CD14-positive monocyte (primary cell): ENCODE measurements at regions not wholly inside any gene's neighbourhood (a gene's known extent, or its start where the extent isn't known, plus 50 kb on each side); places are given as distances from the start of the nearest gene placed in this dataset.

Experiments used
- DNase-seq, 3 donors: peaks; one replicate each; pipeline ENCODE4 v3.0.0-alpha.2; 2011 to 2022
- H2AFZ ChIP-seq: 2 replicates; pipeline ENCODE4 v1.6.0; 2012; ENCODE audit warnings: mild to moderate bottlenecking, low read depth, low read length, inconsistent platforms; ENCODE audit not compliant: insufficient read depth, poor library complexity, severe bottlenecking
- H3K27ac ChIP-seq, 2 donors: 1 replicate in 1 of 2; 2 replicates in 1 of 2; pipeline ENCODE4 v1.5.1; 2012 to 2013; ENCODE audit warnings: low read length in 2 of 2, control low read depth in 1 of 2, inconsistent platforms in 1 of 2, low read depth in 1 of 2, mild to moderate bottlenecking in 1 of 2
- H3K27me3 ChIP-seq, 2 donors: one replicate each; pipeline versions ENCODE4 v1.6.0 to v1.6.1; 2011 to 2013; ENCODE audit warnings: low read length in 2 of 2; ENCODE audit not compliant: control insufficient read depth in 2 of 2, insufficient read depth in 2 of 2
- H3K36me3 ChIP-seq, 2 donors: replicated peaks in 1 of 2; 1 replicate in 1 of 2; 2 replicates in 1 of 2; pipeline versions ENCODE4 v1.5.1 to v1.6.1; 2012 to 2013; ENCODE audit warnings: low read length in 2 of 2, control low read depth in 1 of 2, inconsistent platforms in 1 of 2, mild to moderate bottlenecking in 1 of 2; ENCODE audit not compliant: insufficient read depth in 2 of 2, control insufficient read depth in 1 of 2
- H3K4me1 ChIP-seq, 2 donors: 1 replicate in 1 of 2; 2 replicates in 1 of 2; pipeline versions ENCODE4 v1.5.1 to v1.6.1; 2012 to 2013; ENCODE audit warnings: low read length in 2 of 2, control low read depth in 1 of 2, inconsistent platforms in 1 of 2, mild to moderate bottlenecking in 1 of 2, moderate library complexity in 1 of 2; ENCODE audit not compliant: insufficient read depth in 2 of 2, control insufficient read depth in 1 of 2
- H3K4me2 ChIP-seq: replicated peaks from 2 replicates; pipeline ENCODE3; 2012; ENCODE audit warnings: low read length, moderate library complexity, mild to moderate bottlenecking; ENCODE audit not compliant: poor library complexity, severe bottlenecking; ENCODE audit errors: extremely low read depth
- H3K4me3 ChIP-seq, 3 experiments: fragments of 200-600 bp in 1 of 3; sonication (generic) in 1 of 3; replicated peaks in 1 of 3; 1 replicate in 2 of 3; 2 replicates in 1 of 3; pipeline ENCODE4 v1.5.1; 2011 to 2013; ENCODE audit warnings: low read length in 3 of 3, mild to moderate bottlenecking in 3 of 3, control low read depth in 2 of 3, low read depth in 2 of 3, inconsistent platforms in 1 of 3, moderate library complexity in 1 of 3
- H3K79me2 ChIP-seq: 2 replicates; pipeline ENCODE4 v1.6.0; 2012; ENCODE audit warnings: mild to moderate bottlenecking, control low read depth, inconsistent platforms, low read length, moderate library complexity; ENCODE audit not compliant: insufficient read depth
- H3K9ac ChIP-seq: 2 replicates; pipeline ENCODE4 v1.6.0; 2017; ENCODE audit warnings: low read length, mild to moderate bottlenecking; ENCODE audit not compliant: insufficient read depth, poor library complexity, severe bottlenecking
- H3K9me3 ChIP-seq, 2 donors: replicated peaks in 1 of 2; 1 replicate in 1 of 2; 2 replicates in 1 of 2; pipeline versions ENCODE4 v1.5.1 to v1.6.1; 2012 to 2013; ENCODE audit warnings: low read length in 2 of 2, control low read depth in 1 of 2; ENCODE audit not compliant: control insufficient read depth in 1 of 2, insufficient read depth in 1 of 2
- H4K20me1 ChIP-seq: 2 replicates; pipeline ENCODE4 v1.6.0; 2012; ENCODE audit warnings: mild to moderate bottlenecking, low read length, control low read depth, moderate library complexity; ENCODE audit not compliant: insufficient read depth
- H3K27ac Mint-ChIP-seq, 7 donors: one replicate each; pipeline ENCODE4 v1.8.0; 2020; ENCODE audit warnings: mild to moderate bottlenecking in 7 of 7, mixed read lengths in 7 of 7, moderate library complexity in 6 of 7, inconsistent platforms in 2 of 7
- H3K27me3 Mint-ChIP-seq, 3 donors: one replicate each; pipeline ENCODE4 v1.8.0; 2021 to 2022; ENCODE audit warnings: low read depth in 3 of 3, mild to moderate bottlenecking in 3 of 3, mixed read lengths in 3 of 3, moderate library complexity in 3 of 3, inconsistent platforms in 1 of 3
- H3K36me3 Mint-ChIP-seq, 2 donors: one replicate each; pipeline ENCODE4 v1.8.0; 2020; ENCODE audit warnings: mixed read lengths in 2 of 2, inconsistent platforms in 1 of 2, mild to moderate bottlenecking in 1 of 2
- H3K4me1 Mint-ChIP-seq: one replicate; pipeline ENCODE4 v1.8.0; 2020; ENCODE audit warnings: mild to moderate bottlenecking, mixed read lengths
- H3K4me3 Mint-ChIP-seq, 2 donors: one replicate each; pipeline ENCODE4 v1.8.0; 2020; ENCODE audit warnings: mild to moderate bottlenecking in 2 of 2, mixed read lengths in 2 of 2, moderate library complexity in 1 of 2
- H3K9me3 Mint-ChIP-seq, 7 donors: one replicate each; pipeline ENCODE4 v1.8.0; 2020 to 2022; ENCODE audit warnings: mixed read lengths in 7 of 7, mild to moderate bottlenecking in 6 of 7, moderate library complexity in 6 of 7, inconsistent platforms in 2 of 7
- CTCF ChIP-seq: fragments of 200-600 bp; IDR thresholded peaks from one replicate; pipeline ENCODE4 v1.8.0; 2022; ENCODE audit warnings: antibody characterized with exemption, mild to moderate bottlenecking
- WGBS: methylation state at CpG from one replicate; pipeline ENCODE4 v1.1.5; 2013; ENCODE audit warnings: missing lambda C conversion rate; ENCODE audit not compliant: insufficient coverage; 5-methylcytosine and 5-hydroxymethylcytosine counted together
- intact Hi-C, 2 donors: fragments of 100-400 bp; cut with micrococcal nuclease; formaldehyde crosslinking; loops; one replicate each; pipeline versions ENCODE4 v1.15.0 to v1.15.1; 2023

DNA sequence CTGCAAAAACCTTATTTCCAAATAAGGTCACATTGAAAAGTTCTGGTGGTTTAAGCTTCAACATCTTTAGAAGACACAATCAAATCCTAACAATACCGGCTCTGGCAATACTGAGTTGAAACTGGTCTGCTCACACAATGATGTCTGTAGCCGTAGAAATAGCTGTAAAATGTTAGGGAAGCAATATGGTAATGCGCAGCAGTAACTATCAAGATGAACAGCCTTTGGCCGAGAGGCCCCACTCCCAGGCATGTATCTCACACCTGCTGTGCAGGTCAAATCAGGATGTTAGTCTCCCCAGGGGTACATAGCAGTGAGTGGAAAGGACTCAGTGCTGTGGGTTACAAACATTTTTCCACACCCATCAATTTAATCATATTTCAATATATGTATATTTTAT is 207.1 kb downstream of the KATNAL1 start:
- intact Hi-C loops: loop anchor here in 1 of 2 donors (10.0 kb wide), 1 partner anchor 505 kb away; the partner anchor contains the start of gene SLC7A1
- Mint-ChIP-seq H3K9me3 (peaks cover 0 to 4% (median 0%) of the 10 kb centered on the region in 7 donors), H3K4me3 (no peak overlapping the region), H3K27me3 (peaks cover 0 to 3% (median 0%) of the 10 kb centered on the region in 3 donors), H3K4me1 (peaks cover 16% of the 10 kb centered on the region), H3K36me3 (no peaks in the 10 kb centered on the region), H3K27ac (no peak overlapping the region)
- no peak for DNase-seq
- TF ChIP-seq CTCF: no peak
- no peak overlapping the region for H3K4me2 ChIP-seq
- no peak overlapping the region for H3K4me3 ChIP-seq
- no peak overlapping the region for H3K9ac ChIP-seq
- no peak overlapping the region for H2AFZ ChIP-seq
- no peaks in the 10 kb centered on the region for H3K27me3 ChIP-seq
- H4K20me1 ChIP-seq: no peaks in the 10 kb centered on the region
- H3K36me3 ChIP-seq: no peaks in the 10 kb centered on the region
- no peaks in the 10 kb centered on the region for H3K9me3 ChIP-seq
- no peak overlapping the region for H3K27ac ChIP-seq
- no CpG with 5 or more reads among the region's 4 CpGs for WGBS
- peaks cover 8 to 17% of the 10 kb centered on the region in 2 donors for H3K4me1 ChIP-seq
- H3K79me2 ChIP-seq: no peaks in the 10 kb centered on the region

- Histone ChIP-seq H3K4me1 (peaks cover 0 to 2% of the 10 kb centered on the region in 2 donors), H3K4me3 (no peak overlapping the region), H3K4me2 (no peak overlapping the region), H3K79me2 (no peaks in the 10 kb centered on the region), H2AFZ (no peak overlapping the region), H3K9ac (no peak overlapping the region), H3K27me3 (no peaks in the 10 kb centered on the region), H3K36me3 (no peaks in the 10 kb centered on the region), H4K20me1 (no peaks in the 10 kb centered on the region), H3K9me3 (no peaks in the 10 kb centered on the region), H3K27ac (no peak overlapping the region)
- WGBS: no CpG with 5 or more reads among the region's 5 CpGs
- DNase-seq: no peak
- peaks cover 1% of the 10 kb centered on the region for H3K4me1 Mint-ChIP-seq
- H3K27me3 Mint-ChIP-seq: peaks cover 0 to 3% (median 0%) of the 10 kb centered on the region in 3 donors
- TF ChIP-seq CTCF: no peak
- intact Hi-C loops: no loop called here
- no peak overlapping the region for H3K4me3 Mint-ChIP-seq
- peaks cover 0 to 4% (median 0%) of the 10 kb centered on the region in 7 donors for H3K9me3 Mint-ChIP-seq
- no peak overlapping the region for H3K27ac Mint-ChIP-seq
- no peaks in the 10 kb centered on the region for H3K36me3 Mint-ChIP-seq
Measured at GRCh38 chr13:30097701-30098100, 209.7 kb downstream of the KATNAL1 start.
